A549 (cell line): ENCODE measurements at regions not wholly inside any gene's neighbourhood (a gene's known extent, or its start where the extent isn't known, plus 50 kb on each side); places are given as distances from the start of the nearest gene placed in this dataset.

Experiments
- ATAC-seq, 2 experiments: fragments of 200-7000 bp in 1 of 2; fragments of >200 bp in 1 of 2; cut with Nextera tagmentation in 1 of 2; cut with Tn5 transposase in 1 of 2; 3 replicates each; pipeline versions ENCODE4 v1.8.0 to v1.9.1; 2018 to 2020; ENCODE audit warnings: mild to moderate bottlenecking in 1 of 2, moderate library complexity in 1 of 2
- CTCF ChIA-PET: fragments of 300-600 bp; sonication (Branson Sonifier 250); formaldehyde crosslinking; extraction: SDS; loops from one replicate; lab custom pipeline; 2021; ENCODE audit warnings: antibody characterized with exemption, inconsistent platforms; lab: Yijun Ruan, JAX
- POLR2A ChIA-PET: fragments of 350-600 bp; formaldehyde crosslinking; extraction: SDS; loops from one replicate; lab custom pipeline; 2021; ENCODE audit warnings: antibody characterized with exemption, inconsistent platforms; lab: Yijun Ruan, JAX
- DNase-seq, 2 experiments: peaks; one replicate each; pipeline versions ENCODE4 v3.0.0 to v3.0.0-alpha.2; 2011 to 2016; ENCODE audit warnings: low read depth in 1 of 2, low spot score in 1 of 2
- FAIRE-seq: peaks from 2 replicates; lab custom pipeline; 2011; peaks lifted over from hg19 to GRCh38; lab: Jason Lieb, UNC
- H3K27ac ChIP-seq, 2 experiments: fragments of >200 bp; sonication (Bioruptor Twin); formaldehyde crosslinking; 3 replicates each; pipeline ENCODE4 v1.5.1; 2016 to 2017
- H3K4me1 ChIP-seq: fragments of >200 bp; sonication (Bioruptor Twin); formaldehyde crosslinking; 3 replicates; pipeline ENCODE4 v1.6.1; 2016
- H3K4me2 ChIP-seq: fragments of >200 bp; sonication (Bioruptor Twin); formaldehyde crosslinking; 3 replicates; pipeline ENCODE4 v1.6.1; 2016
- H3K4me3 ChIP-seq: fragments of >200 bp; sonication (Bioruptor Twin); formaldehyde crosslinking; 3 replicates; pipeline ENCODE4 v1.5.1; 2016
- H3K9me3 ChIP-seq: fragments of >200 bp; sonication (Bioruptor Twin); formaldehyde crosslinking; 3 replicates; pipeline ENCODE4 v1.6.1; 2016
- BCL3 ChIP-seq: fragments of >200 bp; sonication (Bioruptor Twin); formaldehyde crosslinking; IDR thresholded peaks from 3 replicates; pipeline ENCODE4 v1.6.1; 2016
- CEBPB ChIP-seq, 2 experiments: fragments of >200 bp in 1 of 2; sonication (Bioruptor Twin) in 1 of 2; formaldehyde crosslinking in 1 of 2; IDR thresholded peaks; 2 replicates each; pipeline ENCODE4 v1.6.1; 2012 to 2016
- CHD2 ChIP-seq: fragments of 150-350 bp; IDR thresholded peaks from 2 replicates; pipeline ENCODE4 v1.6.1; 2014; ENCODE audit warnings: low read length; ENCODE audit not compliant: partially characterized antibody
- CHD4 ChIP-seq: fragments of 200-600 bp; sonication (generic); IDR thresholded peaks from 2 replicates; pipeline ENCODE4 v1.6.1; 2016; ENCODE audit warnings: antibody characterized with exemption, mild to moderate bottlenecking, borderline replicate concordance
- EHF ChIP-seq: fragments of 250-450 bp; sonication (Bioruptor Pico); IDR thresholded peaks from 2 replicates; pipeline ENCODE4 v1.5.0; 2020; ENCODE audit warnings: mild to moderate bottlenecking
- EP300 ChIP-seq, 2 experiments: fragments of >200 bp; sonication (Bioruptor Twin); formaldehyde crosslinking; IDR thresholded peaks; 2 replicates in 1 of 2; 3 replicates in 1 of 2; pipeline ENCODE4 v1.6.1; 2016 to 2017
- FOSB ChIP-seq: fragments of 250-450 bp; sonication (Bioruptor Pico); IDR thresholded peaks from 2 replicates; pipeline ENCODE4 v1.5.0; 2020; ENCODE audit warnings: mild to moderate bottlenecking, moderate library complexity
- FOSL2 ChIP-seq, 2 experiments: fragments of 450-650 bp in 1 of 2; fragments of >200 bp in 1 of 2; sonication (Bioruptor Twin) in 1 of 2; formaldehyde crosslinking; IDR thresholded peaks; 2 replicates each; pipeline versions ENCODE4 v1.5.0 to v1.6.1; 2016 to 2020; ENCODE audit warnings: mild to moderate bottlenecking in 1 of 2, moderate library complexity in 1 of 2
- GATA3 ChIP-seq: IDR thresholded peaks from 2 replicates; pipeline ENCODE4 v1.6.1; 2012; ENCODE audit warnings: borderline replicate concordance
- HEYL ChIP-seq: fragments of 250-450 bp; sonication (Bioruptor Pico); IDR thresholded peaks from 2 replicates; pipeline ENCODE4 v1.8.0; 2021; ENCODE audit warnings: mild to moderate bottlenecking, moderate library complexity
- JUN ChIP-seq, 2 experiments: fragments of >200 bp; sonication (Bioruptor Twin); formaldehyde crosslinking; IDR thresholded peaks; 2 replicates in 1 of 2; 3 replicates in 1 of 2; pipeline ENCODE4 v1.6.1; 2016 to 2017
- JUNB ChIP-seq: fragments of >200 bp; sonication (Bioruptor Twin); formaldehyde crosslinking; IDR thresholded peaks from 2 replicates; pipeline ENCODE4 v1.6.1; 2016
- MAFK ChIP-seq: fragments of 450-650 bp; IDR thresholded peaks from 2 replicates; pipeline ENCODE4 v1.6.1; 2014; ENCODE audit not compliant: partially characterized antibody
- MAX ChIP-seq: IDR thresholded peaks from 2 replicates; pipeline ENCODE4 v1.6.1; 2012
- MYC ChIP-seq: IDR thresholded peaks from 2 replicates; pipeline ENCODE4 v1.6.1; 2012; ENCODE audit warnings: mild to moderate bottlenecking, inconsistent platforms, low read length, improper control_type of control experiment, borderline replicate concordance
- POLR2A ChIP-seq: IDR thresholded peaks from 2 replicates; pipeline ENCODE4 v1.6.1; 2012; ENCODE audit warnings: mild to moderate bottlenecking, low read length
- RARB ChIP-seq: fragments of 250-450 bp; sonication (Bioruptor Pico); IDR thresholded peaks from 2 replicates; pipeline ENCODE4 v1.8.0; 2021; ENCODE audit warnings: mild to moderate bottlenecking, moderate library complexity
- REST ChIP-seq: fragments of 200-600 bp; sonication (generic); IDR thresholded peaks from 2 replicates; pipeline ENCODE4 v1.6.1; 2016; ENCODE audit warnings: antibody characterized with exemption, mild to moderate bottlenecking, moderate library complexity
- RNF2 ChIP-seq: fragments of 200-600 bp; sonication (generic); IDR thresholded peaks from 2 replicates; pipeline ENCODE4 v1.6.1; 2016; ENCODE audit warnings: low read depth, mild to moderate bottlenecking, antibody characterized with exemption, moderate library complexity, borderline replicate concordance
- SMC3 ChIP-seq: fragments of >200 bp; sonication (Bioruptor Twin); formaldehyde crosslinking; IDR thresholded peaks from 3 replicates; pipeline ENCODE4 v1.6.1; 2018; ENCODE audit warnings: inconsistent platforms
- SREBF2 ChIP-seq: fragments of 450-650 bp; IDR thresholded peaks from 2 replicates; pipeline ENCODE4 v1.6.1; 2014; ENCODE audit warnings: mild to moderate bottlenecking, moderate library complexity
- TP53 ChIP-seq: fragments of 250-450 bp; sonication (Bioruptor Pico); IDR thresholded peaks from 2 replicates; pipeline ENCODE4 v1.5.0; 2021; ENCODE audit warnings: mild to moderate bottlenecking, moderate library complexity
- ZSCAN20 ChIP-seq: fragments of 250-450 bp; sonication (Bioruptor Pico); IDR thresholded peaks from 2 replicates; pipeline ENCODE4 v1.8.0; 2022; ENCODE audit warnings: mild to moderate bottlenecking, moderate library complexity
- WGBS: methylation state at CpG from one replicate; pipeline ENCODE4 v1.1.6; 2017; ENCODE audit errors: missing lambda C conversion rate; 5-methylcytosine and 5-hydroxymethylcytosine counted together
- TF ChIP-seq, protein P1 (sequence below): IDR thresholded peaks from 2 replicates; pipeline ENCODE4 v1.6.1; 2012; ENCODE audit warnings: low read depth, borderline replicate concordance
- TF ChIP-seq, protein P2 (sequence below): fragments of >200 bp; sonication (Bioruptor Twin); formaldehyde crosslinking; IDR thresholded peaks from 3 replicates; pipeline ENCODE4 v1.5.1; 2016
- TF ChIP-seq, protein P3 (sequence below): IDR thresholded peaks from 2 replicates; pipeline ENCODE4 v1.6.1; 2012

DNA sequence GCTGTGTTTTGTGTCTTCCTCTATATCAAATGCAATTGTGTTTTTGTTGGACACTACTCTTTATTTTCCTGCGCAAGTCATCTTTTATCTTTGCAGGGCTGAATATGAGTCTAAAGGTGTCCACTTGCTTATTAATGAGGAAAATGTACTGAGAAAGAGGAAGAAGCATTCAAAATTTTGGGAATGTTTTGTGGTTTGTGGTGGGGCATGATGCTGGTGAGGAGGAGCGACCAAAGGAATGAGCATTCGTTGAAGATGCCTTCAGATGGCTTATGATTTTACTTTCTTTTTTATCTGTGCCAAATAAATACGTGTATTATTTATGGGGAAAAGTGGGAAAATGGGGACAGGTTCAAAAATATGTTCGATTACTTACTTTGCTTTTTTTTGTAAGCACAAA is 63.9 kb upstream of the SMIM21 start:
- CTCF ChIA-PET: no interaction called here
- POLR2A ChIA-PET: no interaction called here
- no peak for ATAC-seq
- 61% methylated on average over 5 of the region's 5 CpGs for WGBS
- FAIRE-seq: no peak
- peaks cover 20% of the 10 kb centered on the region for H3K4me1 ChIP-seq
- no peak overlapping the region for H3K4me3 ChIP-seq
- TF ChIP-seq, protein P1, sequence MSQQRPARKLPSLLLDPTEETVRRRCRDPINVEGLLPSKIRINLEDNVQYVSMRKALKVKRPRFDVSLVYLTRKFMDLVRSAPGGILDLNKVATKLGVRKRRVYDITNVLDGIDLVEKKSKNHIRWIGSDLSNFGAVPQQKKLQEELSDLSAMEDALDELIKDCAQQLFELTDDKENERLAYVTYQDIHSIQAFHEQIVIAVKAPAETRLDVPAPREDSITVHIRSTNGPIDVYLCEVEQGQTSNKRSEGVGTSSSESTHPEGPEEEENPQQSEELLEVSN: no peak
- no peak for TF ChIP-seq JUNB
- TF ChIP-seq BCL3: no peak
- TF ChIP-seq TP53 (CRISPR knock-in tag): no peak
- no peak for TF ChIP-seq RARB
- TF ChIP-seq HEYL (CRISPR knock-in tag): no peak
- TF ChIP-seq ZSCAN20 (CRISPR knock-in tag): no peak
- no peak for TF ChIP-seq POLR2A
- TF ChIP-seq MAX: no peak
- TF ChIP-seq CEBPB (IDR thresholded peaks at IDR 0.05): no peak
- TF ChIP-seq REST: no peak
- TF ChIP-seq EHF (CRISPR knock-in tag): no peak
- no peak for TF ChIP-seq MAFK
- TF ChIP-seq FOSB (CRISPR knock-in tag): no peak
- no peak for DNase-seq
- H3K9me3 ChIP-seq: no peaks in the 10 kb centered on the region
- H3K4me2 ChIP-seq: no peak overlapping the region
- H3K27ac ChIP-seq: peak overlapping the region; percentile 30 to 39; a peak in 3 of 6 replicates

DNA sequence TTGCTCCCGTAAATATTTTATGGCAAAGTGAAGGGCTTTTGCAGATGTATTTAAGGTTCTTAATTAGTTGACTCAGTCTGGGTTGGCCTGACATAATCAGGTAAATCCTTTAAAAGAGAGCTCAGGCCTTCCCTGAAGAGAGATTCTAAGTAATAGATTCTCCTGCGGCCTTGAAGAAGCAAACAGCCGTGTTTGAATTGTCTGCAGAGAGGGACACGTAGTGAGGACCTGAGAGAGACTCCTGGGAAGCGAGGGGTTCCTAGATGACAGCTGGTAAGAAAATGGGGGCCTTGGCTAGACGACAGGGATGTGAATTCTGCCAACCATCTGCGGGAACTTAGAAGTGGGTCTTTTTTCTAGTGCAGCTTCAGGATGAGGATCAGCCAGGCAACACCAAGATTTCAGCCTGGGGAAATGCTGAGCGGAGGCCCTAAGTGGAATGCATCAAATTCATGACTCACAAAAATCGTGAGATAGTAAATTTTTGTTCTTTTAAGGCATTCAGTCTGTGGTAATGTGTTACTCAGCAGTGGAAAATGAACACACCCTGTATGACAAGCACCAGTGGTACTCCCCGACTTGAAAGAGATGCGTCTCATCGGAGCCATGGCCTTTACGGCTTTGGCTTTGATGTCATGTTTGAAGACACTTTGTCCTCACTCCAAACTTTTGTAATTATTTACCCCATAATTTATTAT is 62.1 kb upstream of the SMIM21 start:
- ATAC-seq (peak; percentile 96 to 99), FAIRE-seq (no peak), DNase-seq (peak; percentile 31 to 86)
- 17% methylated on average over 13 of the region's 13 CpGs for WGBS
- POLR2A ChIA-PET: no interaction called here
- Histone ChIP-seq H3K4me2 (peak overlapping the region; percentile 64), H3K4me1 (peaks cover 20% of the 10 kb centered on the region), H3K9me3 (no peaks in the 10 kb centered on the region), H3K4me3 (no peak overlapping the region), H3K27ac (peak overlapping the region; percentile 81 to 87)
- CTCF ChIA-PET: interaction anchor here (0.8 to 1.1 kb wide), 2 partner anchors 11 to 167 kb away, joined by 3 to 6 read pairs; no protein-coding TSS in a partner anchor
- no peak for TF ChIP-seq SREBF2
- TF ChIP-seq CEBPB (IDR thresholded peaks at IDR 0.05): 0 out of 4 replicates have a peak, but pooled peaks of 1 of the 2 experiments have one; percentile 10
- peak; percentile 36 to 53; a peak in 1 of 5 replicates for TF ChIP-seq JUN (IDR thresholded peaks at IDR 0.05)
- no peak for TF ChIP-seq RNF2
- no peak for TF ChIP-seq MYC
- TF ChIP-seq CHD2: no peak
- no peak for TF ChIP-seq SMC3
- no peak for TF ChIP-seq HEYL (CRISPR knock-in tag)
- no peak for TF ChIP-seq FOSB (CRISPR knock-in tag)
- TF ChIP-seq EP300 (IDR thresholded peaks at IDR 0.05): peak; percentile 48 to 67; a peak in 3 of 5 replicates
- TF ChIP-seq GATA3: peak; percentile 56; the same call in 1 of the 2 replicates
- peak; percentile 83 for TF ChIP-seq JUNB
- TF ChIP-seq FOSL2 (IDR thresholded peaks at IDR 0.05): peak; percentile 59
- peak; percentile 80 for TF ChIP-seq FOSL2 (CRISPR knock-in tag; IDR thresholded peaks at IDR 0.05)
- peak; percentile 65 for TF ChIP-seq MAFK
- no peak for TF ChIP-seq CHD4
- TF ChIP-seq, protein P2, sequence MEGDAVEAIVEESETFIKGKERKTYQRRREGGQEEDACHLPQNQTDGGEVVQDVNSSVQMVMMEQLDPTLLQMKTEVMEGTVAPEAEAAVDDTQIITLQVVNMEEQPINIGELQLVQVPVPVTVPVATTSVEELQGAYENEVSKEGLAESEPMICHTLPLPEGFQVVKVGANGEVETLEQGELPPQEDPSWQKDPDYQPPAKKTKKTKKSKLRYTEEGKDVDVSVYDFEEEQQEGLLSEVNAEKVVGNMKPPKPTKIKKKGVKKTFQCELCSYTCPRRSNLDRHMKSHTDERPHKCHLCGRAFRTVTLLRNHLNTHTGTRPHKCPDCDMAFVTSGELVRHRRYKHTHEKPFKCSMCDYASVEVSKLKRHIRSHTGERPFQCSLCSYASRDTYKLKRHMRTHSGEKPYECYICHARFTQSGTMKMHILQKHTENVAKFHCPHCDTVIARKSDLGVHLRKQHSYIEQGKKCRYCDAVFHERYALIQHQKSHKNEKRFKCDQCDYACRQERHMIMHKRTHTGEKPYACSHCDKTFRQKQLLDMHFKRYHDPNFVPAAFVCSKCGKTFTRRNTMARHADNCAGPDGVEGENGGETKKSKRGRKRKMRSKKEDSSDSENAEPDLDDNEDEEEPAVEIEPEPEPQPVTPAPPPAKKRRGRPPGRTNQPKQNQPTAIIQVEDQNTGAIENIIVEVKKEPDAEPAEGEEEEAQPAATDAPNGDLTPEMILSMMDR: no peak
- TF ChIP-seq, protein P3, sequence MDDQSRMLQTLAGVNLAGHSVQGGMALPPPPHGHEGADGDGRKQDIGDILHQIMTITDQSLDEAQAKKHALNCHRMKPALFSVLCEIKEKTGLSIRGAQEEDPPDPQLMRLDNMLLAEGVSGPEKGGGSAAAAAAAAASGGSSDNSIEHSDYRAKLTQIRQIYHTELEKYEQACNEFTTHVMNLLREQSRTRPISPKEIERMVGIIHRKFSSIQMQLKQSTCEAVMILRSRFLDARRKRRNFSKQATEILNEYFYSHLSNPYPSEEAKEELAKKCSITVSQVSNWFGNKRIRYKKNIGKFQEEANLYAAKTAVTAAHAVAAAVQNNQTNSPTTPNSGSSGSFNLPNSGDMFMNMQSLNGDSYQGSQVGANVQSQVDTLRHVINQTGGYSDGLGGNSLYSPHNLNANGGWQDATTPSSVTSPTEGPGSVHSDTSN: no peak
